ENCODE measurements at regions not wholly inside any gene's neighbourhood (a gene's known extent, or its start where the extent isn't known, plus 50 kb on each side); places are given as distances from the start of the nearest gene placed in this dataset.

- Histone ChIP-seq H3K9ac (ENCODE audit: insufficient read length) (no peak overlapping the region), H3K36me3 (ENCODE audit: insufficient read depth, low read length) (no peaks in the 10 kb centered on the region), H3K4me3 (no peak overlapping the region), H3K9me3 (ENCODE audit: low read depth, low read length) (no peaks in the 10 kb centered on the region), H3K27ac (no peak overlapping the region)
- no peak for DNase-seq (ENCODE audit: low read depth, low spot score)
- no peak for TF ChIP-seq POLR2AphosphoS5 (IDR thresholded peaks at IDR 0.05; ENCODE audit: borderline replicate concordance, low read depth, low read length)
- no peak for TF ChIP-seq EZH2 (IDR thresholded peaks at IDR 0.05)
- TF ChIP-seq FOXP2 (optimal IDR thresholded peaks at IDR 0.05; ENCODE audit: control extremely low read depth, extremely low read length, insufficient read depth), result no peak
Measured at GRCh38 chr3:170765419-170766078, 104.4 kb downstream of the RPL22L1 start.

GRCh38 chr3:170764017-170764416, 106.0 kb downstream of the RPL22L1 start:
- H3K9me3 ChIP-seq (ENCODE audit: low read depth, low read length), result no peaks in the 10 kb centered on the region
- no peaks in the 10 kb centered on the region for H3K36me3 ChIP-seq (ENCODE audit: insufficient read depth, low read length)
- no peak overlapping the region for H3K27ac ChIP-seq
- no peak overlapping the region for H3K4me3 ChIP-seq
- TF ChIP-seq FOXP2 (optimal IDR thresholded peaks at IDR 0.05; ENCODE audit: control extremely low read depth, extremely low read length, insufficient read depth), result no peak
- TF ChIP-seq EZH2 (IDR thresholded peaks at IDR 0.05), result no peak
- no peak for TF ChIP-seq POLR2AphosphoS5 (IDR thresholded peaks at IDR 0.05; ENCODE audit: borderline replicate concordance, low read depth, low read length)
- H3K9ac ChIP-seq (ENCODE audit: insufficient read length), result no peak overlapping the region
- DNase-seq (ENCODE audit: low read depth, low spot score), result no peak

- H3K36me3 ChIP-seq (ENCODE audit: insufficient read depth, low read length), result no peaks in the 10 kb centered on the region
- H3K9me3 ChIP-seq (ENCODE audit: low read depth, low read length), result no peaks in the 10 kb centered on the region
- H3K9ac ChIP-seq (ENCODE audit: insufficient read length), result no peak overlapping the region
- H3K27ac ChIP-seq, result no peak overlapping the region
- H3K4me3 ChIP-seq, result no peak overlapping the region
- TF ChIP-seq FOXP2 (optimal IDR thresholded peaks at IDR 0.05; ENCODE audit: control extremely low read depth, extremely low read length, insufficient read depth) (no peak), EZH2 (IDR thresholded peaks at IDR 0.05) (no peak), POLR2AphosphoS5 (IDR thresholded peaks at IDR 0.05; ENCODE audit: borderline replicate concordance, low read depth, low read length) (no peak)
- no peak for DNase-seq (ENCODE audit: low read depth, low spot score)
Measured at GRCh38 chr3:170762064-170762463, 107.9 kb downstream of the RPL22L1 start.

- H3K9ac ChIP-seq (ENCODE audit: insufficient read length), result no peak overlapping the region
- no peaks in the 10 kb centered on the region for H3K9me3 ChIP-seq (ENCODE audit: low read depth, low read length)
- no peaks in the 10 kb centered on the region for H3K36me3 ChIP-seq (ENCODE audit: insufficient read depth, low read length)
- TF ChIP-seq FOXP2 (optimal IDR thresholded peaks at IDR 0.05; ENCODE audit: control extremely low read depth, extremely low read length, insufficient read depth), result no peak
- no peak for TF ChIP-seq EZH2 (IDR thresholded peaks at IDR 0.05)
- no peak for TF ChIP-seq POLR2AphosphoS5 (IDR thresholded peaks at IDR 0.05; ENCODE audit: borderline replicate concordance, low read depth, low read length)
- no peak overlapping the region for H3K4me3 ChIP-seq
- H3K27ac ChIP-seq, result no peak overlapping the region
- no peak for DNase-seq (ENCODE audit: low read depth, low spot score)
Measured at GRCh38 chr3:170761103-170761502, 108.9 kb downstream of the RPL22L1 start.

GRCh38 chr3:170760174-170760526, 109.8 kb downstream of the RPL22L1 start:
- no peak overlapping the region for H3K27ac ChIP-seq
- no peaks in the 10 kb centered on the region for H3K9me3 ChIP-seq (ENCODE audit: low read depth, low read length)
- H3K4me3 ChIP-seq, result no peak overlapping the region
- no peak overlapping the region for H3K9ac ChIP-seq (ENCODE audit: insufficient read length)
- H3K36me3 ChIP-seq (ENCODE audit: insufficient read depth, low read length), result no peaks in the 10 kb centered on the region
- no peak for DNase-seq (ENCODE audit: low read depth, low spot score)
- no peak for TF ChIP-seq FOXP2 (optimal IDR thresholded peaks at IDR 0.05; ENCODE audit: control extremely low read depth, extremely low read length, insufficient read depth)
- TF ChIP-seq EZH2 (IDR thresholded peaks at IDR 0.05), result no peak
- no peak for TF ChIP-seq POLR2AphosphoS5 (IDR thresholded peaks at IDR 0.05; ENCODE audit: borderline replicate concordance, low read depth, low read length)

- DNase-seq (ENCODE audit: low read depth, low spot score), result no peak
- Histone ChIP-seq H3K27ac (no peak overlapping the region), H3K9ac (ENCODE audit: insufficient read length) (no peak overlapping the region), H3K36me3 (ENCODE audit: insufficient read depth, low read length) (no peaks in the 10 kb centered on the region), H3K9me3 (ENCODE audit: low read depth, low read length) (no peaks in the 10 kb centered on the region), H3K4me3 (no peak overlapping the region)
- TF ChIP-seq EZH2 (IDR thresholded peaks at IDR 0.05) (no peak), POLR2AphosphoS5 (IDR thresholded peaks at IDR 0.05; ENCODE audit: borderline replicate concordance, low read depth, low read length) (no peak), FOXP2 (optimal IDR thresholded peaks at IDR 0.05; ENCODE audit: control extremely low read depth, extremely low read length, insufficient read depth) (no peak)
Measured at GRCh38 chr3:170759511-170760173, 110.4 kb downstream of the RPL22L1 start.

- Histone ChIP-seq H3K27ac (no peak overlapping the region), H3K9ac (ENCODE audit: insufficient read length) (no peak overlapping the region), H3K4me3 (no peak overlapping the region), H3K36me3 (ENCODE audit: insufficient read depth, low read length) (no peaks in the 10 kb centered on the region), H3K9me3 (ENCODE audit: low read depth, low read length) (no peaks in the 10 kb centered on the region)
- no peak for TF ChIP-seq EZH2 (IDR thresholded peaks at IDR 0.05)
- TF ChIP-seq FOXP2 (optimal IDR thresholded peaks at IDR 0.05; ENCODE audit: control extremely low read depth, extremely low read length, insufficient read depth), result no peak
- no peak for TF ChIP-seq POLR2AphosphoS5 (IDR thresholded peaks at IDR 0.05; ENCODE audit: borderline replicate concordance, low read depth, low read length)
- DNase-seq (ENCODE audit: low read depth, low spot score), result no peak
Measured at GRCh38 chr3:170757038-170757437, 113.0 kb downstream of the RPL22L1 start.

- Histone ChIP-seq H3K36me3 (ENCODE audit: insufficient read depth, low read length) (no peaks in the 10 kb centered on the region), H3K9ac (ENCODE audit: insufficient read length) (no peak overlapping the region), H3K9me3 (ENCODE audit: low read depth, low read length) (no peaks in the 10 kb centered on the region), H3K27ac (no peak overlapping the region), H3K4me3 (no peak overlapping the region)
- no peak for DNase-seq (ENCODE audit: low read depth, low spot score)
- TF ChIP-seq FOXP2 (optimal IDR thresholded peaks at IDR 0.05; ENCODE audit: control extremely low read depth, extremely low read length, insufficient read depth), result no peak
Measured at GRCh38 chr3:170754311-170754693, 115.7 kb downstream of the RPL22L1 start.
